ENCODE measurements at regions not wholly inside any gene's neighbourhood (a gene's known extent, or its start where the extent isn't known, plus 50 kb on each side); places are given as distances from the start of the nearest gene placed in this dataset.

DNA sequence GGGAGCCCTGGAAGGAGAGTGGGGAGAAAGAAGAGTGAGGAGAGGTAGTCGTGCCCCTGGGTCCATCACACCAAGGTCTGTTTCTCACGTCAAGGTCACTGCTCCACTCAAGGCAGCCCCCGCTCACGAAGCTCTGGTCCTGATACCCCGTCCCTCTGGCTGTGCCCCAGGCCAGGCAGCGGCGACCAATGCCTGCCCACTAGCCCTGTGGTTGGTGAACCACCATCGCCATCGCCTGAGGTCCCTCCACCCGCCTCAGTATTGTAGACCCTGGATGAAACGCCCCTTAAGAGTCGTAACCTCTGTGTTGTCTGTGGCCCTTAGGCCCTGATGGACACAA is 378.3 kb upstream of the MYT1L start:
- no peak for ATAC-seq (ENCODE audit: low read depth)
- no peak overlapping the region for H4K5ac ChIP-seq (ENCODE audit: low read depth, low read length)
- no peak overlapping the region for H3K18ac ChIP-seq (ENCODE audit: low read depth, low read length)
- no peak overlapping the region for H3K9ac ChIP-seq (ENCODE audit: low read depth, low read length)
- ChIA-PET POLR2A (ENCODE audit: unreplicated experiment) (no interaction called here), CTCF (no interaction called here)
- H4K20me1 ChIP-seq (ENCODE audit: insufficient read depth, low read length): no peaks in the 10 kb centered on the region
- H2AFZ ChIP-seq (replicated peaks; ENCODE audit: low read length, poor library complexity): no peak overlapping the region
- no peak overlapping the region for H4K91ac ChIP-seq (ENCODE audit: insufficient read depth, low read depth, low read length)
- H3K27me3 ChIP-seq (ENCODE audit: control insufficient read depth, insufficient read depth, low read length): no peaks in the 10 kb centered on the region
- H3K36me3 ChIP-seq (ENCODE audit: control insufficient read depth, insufficient read depth, low read length): no peaks in the 10 kb centered on the region
- H3K79me1 ChIP-seq (ENCODE audit: low read depth in 1 of 2, low read length in 2 of 2): no peaks in the 10 kb centered on the region
- H3K9me3 ChIP-seq (ENCODE audit: control insufficient read depth, insufficient read depth, low read length): peaks cover 56% of the 10 kb centered on the region
- in situ Hi-C loops (cut with MboI; ENCODE audit: low sequenced_read_pairs): no loop called here
- no peak overlapping the region for H3K4me3 ChIP-seq (ENCODE audit: insufficient read depth, low read depth, low read length)
- dilution Hi-C loops (cut with HindIII; ENCODE audit: low sequenced_read_pairs, unreplicated experiment): no loop called here
- H2AK9ac ChIP-seq (replicated peaks; ENCODE audit: low read depth, low read length, poor library complexity): no peak overlapping the region
- H3K4ac ChIP-seq (ENCODE audit: low read depth, low read length): no peak overlapping the region
- DNase-seq: no peak
- H3K9me1 ChIP-seq (ENCODE audit: insufficient read depth, low read length): no peaks in the 10 kb centered on the region
- H3K4me1 ChIP-seq (ENCODE audit: control insufficient read depth, insufficient read depth, low read length): no peaks in the 10 kb centered on the region
- no peak overlapping the region for H2BK5ac ChIP-seq (ENCODE audit: low read depth, low read length, poor library complexity, severe bottlenecking)
- H3K27ac ChIP-seq (ENCODE audit: insufficient read depth, low read length): no peak overlapping the region
- H3K56ac ChIP-seq (ENCODE audit: extremely low read depth, insufficient read depth, low read length): no peak overlapping the region
- intact Hi-C loops (cut with micrococcal nuclease): no loop called here
- no peak overlapping the region for H2BK15ac ChIP-seq (ENCODE audit: low read depth, low read length)
- WGBS, 2 experiments (ENCODE audit: extremely low coverage in 2 of 2, insufficient read length in 1 of 2): 80% methylated on average over 2 of the region's 12 CpGs; no CpG with 5 or more reads in 1 of the 2 experiments
- no peak overlapping the region for H3K23ac ChIP-seq (ENCODE audit: low read depth, low read length)
- no peak for TF ChIP-seq RFX5 (IDR thresholded peaks at IDR 0.05; ENCODE audit: low read depth, low read length)
- TF ChIP-seq CHD1 (IDR thresholded peaks at IDR 0.05; ENCODE audit: low read depth, low read length): no peak
- TF ChIP-seq, protein P1, sequence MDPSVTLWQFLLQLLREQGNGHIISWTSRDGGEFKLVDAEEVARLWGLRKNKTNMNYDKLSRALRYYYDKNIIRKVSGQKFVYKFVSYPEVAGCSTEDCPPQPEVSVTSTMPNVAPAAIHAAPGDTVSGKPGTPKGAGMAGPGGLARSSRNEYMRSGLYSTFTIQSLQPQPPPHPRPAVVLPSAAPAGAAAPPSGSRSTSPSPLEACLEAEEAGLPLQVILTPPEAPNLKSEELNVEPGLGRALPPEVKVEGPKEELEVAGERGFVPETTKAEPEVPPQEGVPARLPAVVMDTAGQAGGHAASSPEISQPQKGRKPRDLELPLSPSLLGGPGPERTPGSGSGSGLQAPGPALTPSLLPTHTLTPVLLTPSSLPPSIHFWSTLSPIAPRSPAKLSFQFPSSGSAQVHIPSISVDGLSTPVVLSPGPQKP (IDR thresholded peaks at IDR 0.05; ENCODE audit: borderline replicate concordance, low read depth, low read length): no peak
- no peak for TF ChIP-seq RAD21 (IDR thresholded peaks at IDR 0.05; ENCODE audit: low read length)
- TF ChIP-seq MAZ (IDR thresholded peaks at IDR 0.05; ENCODE audit: borderline replicate concordance, low read depth, low read length): no peak
- TF ChIP-seq, protein P2, sequence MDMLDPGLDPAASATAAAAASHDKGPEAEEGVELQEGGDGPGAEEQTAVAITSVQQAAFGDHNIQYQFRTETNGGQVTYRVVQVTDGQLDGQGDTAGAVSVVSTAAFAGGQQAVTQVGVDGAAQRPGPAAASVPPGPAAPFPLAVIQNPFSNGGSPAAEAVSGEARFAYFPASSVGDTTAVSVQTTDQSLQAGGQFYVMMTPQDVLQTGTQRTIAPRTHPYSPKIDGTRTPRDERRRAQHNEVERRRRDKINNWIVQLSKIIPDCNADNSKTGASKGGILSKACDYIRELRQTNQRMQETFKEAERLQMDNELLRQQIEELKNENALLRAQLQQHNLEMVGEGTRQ (IDR thresholded peaks at IDR 0.05; ENCODE audit: low read depth, low read length): no peak
- no peak overlapping the region for H3K14ac ChIP-seq (replicated peaks; ENCODE audit: low read depth, low read length)
- H2BK20ac ChIP-seq (ENCODE audit: low read depth, low read length): no peak overlapping the region
- H2AK5ac ChIP-seq (ENCODE audit: low read depth, low read length): no peak overlapping the region
- H3K4me2 ChIP-seq (ENCODE audit: low read depth, low read length): no peak overlapping the region
- no peak overlapping the region for H2BK120ac ChIP-seq (ENCODE audit: low read depth, low read length)
- BruUV-seq (replicated peaks): no TSS peak
- no peak overlapping the region for H4K8ac ChIP-seq (ENCODE audit: low read depth in 2 of 2, low read length in 2 of 2)
